Thymus (tissue), 11 donors: ENCODE measurements at regions not wholly inside any gene's neighbourhood (a gene's known extent, or its start where the extent isn't known, plus 50 kb on each side); places are given as distances from the start of the nearest gene placed in this dataset.
"Not testable (repeated sequence)": the region's sequence is repeated elsewhere in the genome, so short reads cannot be mapped to it uniquely, and the experiment has no call there.

Experiments
- DNase-seq, 9 donors: peaks; one replicate each; pipeline ENCODE4 v3.0.0-alpha.2; 2013; ENCODE audit warnings: low spot score in 9 of 9, low read depth in 6 of 9, missing footprints in 1 of 9
- H3K27ac ChIP-seq, 2 donors: one replicate each; pipeline ENCODE4 v1.5.1; 2013; ENCODE audit warnings: control low read depth in 1 of 2, low read depth in 1 of 2, low read length in 1 of 2, mild to moderate bottlenecking in 1 of 2, moderate library complexity in 1 of 2
- H3K27me3 ChIP-seq, 2 donors: one replicate each; pipeline ENCODE4 v1.5.1; 2013; ENCODE audit warnings: low read length in 1 of 2; ENCODE audit not compliant: control insufficient read depth in 2 of 2, insufficient read depth in 1 of 2
- H3K36me3 ChIP-seq, 2 donors: one replicate each; pipeline ENCODE4 v1.5.1; 2013; ENCODE audit warnings: low read length in 1 of 2, mild to moderate bottlenecking in 1 of 2, moderate library complexity in 1 of 2; ENCODE audit not compliant: control insufficient read depth in 2 of 2, insufficient read depth in 2 of 2
- H3K4me1 ChIP-seq, 2 donors: one replicate each; pipeline ENCODE4 v1.5.1; 2013; ENCODE audit warnings: low read length in 2 of 2; ENCODE audit not compliant: control insufficient read depth in 2 of 2, insufficient read depth in 2 of 2
- H3K4me3 ChIP-seq, 2 donors: one replicate each; pipeline ENCODE4 v1.5.1; 2013; ENCODE audit warnings: low read length in 2 of 2, control low read depth in 1 of 2, mild to moderate bottlenecking in 1 of 2
- H3K9me3 ChIP-seq, 2 donors: one replicate each; pipeline ENCODE4 v1.5.1; 2013; ENCODE audit warnings: low read length in 1 of 2, mild to moderate bottlenecking in 1 of 2; ENCODE audit not compliant: control insufficient read depth in 2 of 2, insufficient read depth in 1 of 2
- WGBS: extraction: QIAGEN DNeasy Blood & Tissue Kit; methylation state at CpG from one replicate; pipeline ENCODE4 v1.1.7; 2013; 5-methylcytosine and 5-hydroxymethylcytosine counted together
- donor health status: healthy.

GRCh38 chr18:73674125-73674865, 473.3 kb downstream of the FBXO15 start:
- no peaks in the 10 kb centered on the region for H3K36me3 ChIP-seq
- WGBS = 94% methylated on average over 6 of the region's 6 CpGs
- no peaks in the 10 kb centered on the region for H3K4me1 ChIP-seq
- H3K9me3 ChIP-seq = no peaks in the 10 kb centered on the region
- H3K27ac ChIP-seq = no peak overlapping the region
- DNase-seq = no peak
- H3K27me3 ChIP-seq = no peaks in the 10 kb centered on the region
- no peak overlapping the region for H3K4me3 ChIP-seq

GRCh38 chr18:73671480-73671879, 476.2 kb downstream of the FBXO15 start:
- not testable (repeated sequence) for H3K27me3 ChIP-seq, H3K4me1 ChIP-seq, H3K36me3 ChIP-seq, DNase-seq, H3K27ac ChIP-seq, H3K9me3 ChIP-seq, H3K4me3 ChIP-seq
- 96% methylated on average over 8 of the region's 8 CpGs for WGBS

- H3K4me3 ChIP-seq = no peak overlapping the region
Observed at GRCh38 chr18:73670524-73670923, 477.1 kb downstream of the FBXO15 start.

GRCh38 chr18:73670039-73670438, 477.6 kb downstream of the FBXO15 start:
- H3K36me3 ChIP-seq = no peaks in the 10 kb centered on the region
- DNase-seq = no peak
- H3K9me3 ChIP-seq = no peaks in the 10 kb centered on the region
- H3K4me1 ChIP-seq = no peaks in the 10 kb centered on the region
- no peak overlapping the region for H3K4me3 ChIP-seq
- no peaks in the 10 kb centered on the region for H3K27me3 ChIP-seq
- H3K27ac ChIP-seq = no peak overlapping the region

More at GRCh38 chr18:73670524-73670923, 477.1 kb downstream of the FBXO15 start:
- DNase-seq = no peak
- Histone ChIP-seq H3K4me1 (no peaks in the 10 kb centered on the region), H3K9me3 (no peaks in the 10 kb centered on the region), H3K27me3 (no peaks in the 10 kb centered on the region), H3K36me3 (no peaks in the 10 kb centered on the region), H3K27ac (no peak overlapping the region)
- 96% methylated on average over 5 of the region's 5 CpGs for WGBS

GRCh38 chr18:73669297-73669696, 478.3 kb downstream of the FBXO15 start:
- no peak for DNase-seq
- 95% methylated on average over 6 of the region's 6 CpGs for WGBS
- Histone ChIP-seq H3K4me3 (no peak overlapping the region), H3K9me3 (no peaks in the 10 kb centered on the region), H3K27me3 (no peaks in the 10 kb centered on the region), H3K4me1 (no peaks in the 10 kb centered on the region), H3K36me3 (no peaks in the 10 kb centered on the region), H3K27ac (no peak overlapping the region)

GRCh38 chr18:73668051-73668450, 479.6 kb downstream of the FBXO15 start:
- Histone ChIP-seq H3K4me3 (no peak overlapping the region), H3K27ac (no peak overlapping the region), H3K4me1 (no peaks in the 10 kb centered on the region), H3K36me3 (no peaks in the 10 kb centered on the region), H3K27me3 (no peaks in the 10 kb centered on the region), H3K9me3 (no peaks in the 10 kb centered on the region)
- 96% methylated on average over 1 of the region's 1 CpG for WGBS
- no peak for DNase-seq

GRCh38 chr18:73666772-73667171, 480.9 kb downstream of the FBXO15 start:
- WGBS = 99% methylated on average over 1 of the region's 1 CpG

GRCh38 chr18:73664896-73665295, 482.7 kb downstream of the FBXO15 start:
- H3K36me3 ChIP-seq = no peaks in the 10 kb centered on the region

More at GRCh38 chr18:73666772-73667171, 480.9 kb downstream of the FBXO15 start:
- DNase-seq = no peak
- Histone ChIP-seq H3K27me3 (no peaks in the 10 kb centered on the region), H3K36me3 (no peaks in the 10 kb centered on the region), H3K4me3 (no peak overlapping the region), H3K27ac (no peak overlapping the region), H3K4me1 (peaks cover 0 to 3% of the 10 kb centered on the region in 2 donors), H3K9me3 (no peaks in the 10 kb centered on the region)

GRCh38 chr18:73663581-73663980, 484.1 kb downstream of the FBXO15 start:
- DNase-seq = no peak
- no peak overlapping the region for H3K27ac ChIP-seq
- 94% methylated on average over 2 of the region's 2 CpGs for WGBS
- H3K27me3 ChIP-seq = no peaks in the 10 kb centered on the region
- H3K36me3 ChIP-seq = no peaks in the 10 kb centered on the region
- H3K9me3 ChIP-seq = no peaks in the 10 kb centered on the region
- peaks cover 0 to 3% of the 10 kb centered on the region in 2 donors for H3K4me1 ChIP-seq
- no peak overlapping the region for H3K4me3 ChIP-seq

More at GRCh38 chr18:73664896-73665295, 482.7 kb downstream of the FBXO15 start:
- no peaks in the 10 kb centered on the region for H3K27me3 ChIP-seq
- peaks cover 0 to 3% of the 10 kb centered on the region in 2 donors for H3K4me1 ChIP-seq
- H3K4me3 ChIP-seq = no peak overlapping the region
- DNase-seq = no peak
- WGBS = 97% methylated on average over 2 of the region's 2 CpGs
- H3K9me3 ChIP-seq = no peaks in the 10 kb centered on the region
- H3K27ac ChIP-seq = no peak overlapping the region
